ENCODE measurements at regions not wholly inside any gene's neighbourhood (a gene's known extent, or its start where the extent isn't known, plus 50 kb on each side); places are given as distances from the start of the nearest gene placed in this dataset.
"Not testable (repeated sequence)": the region's sequence is repeated elsewhere in the genome, so short reads cannot be mapped to it uniquely, and the experiment has no call there.

DNA sequence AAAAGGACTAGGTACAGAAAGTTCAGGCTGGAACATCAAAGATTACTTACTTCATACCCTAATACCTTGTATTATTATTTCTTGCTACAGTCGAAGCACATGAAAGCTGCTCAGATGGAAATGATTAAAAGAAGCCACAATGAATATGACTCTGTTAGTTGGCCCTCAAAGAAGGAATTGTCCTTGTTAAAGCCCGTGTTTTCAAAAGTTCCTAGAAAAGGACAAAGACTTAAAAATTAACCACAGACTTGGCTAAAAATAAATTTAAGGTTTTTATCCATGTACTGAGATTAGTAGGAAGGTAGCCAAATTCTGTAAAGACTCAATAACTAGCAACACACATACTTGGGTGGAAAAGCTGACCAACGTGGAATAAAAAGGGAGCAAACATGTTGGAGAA is 251.0 kb upstream of the RARB start:
- no peaks in the 10 kb centered on the region for H3K36me3 Mint-ChIP-seq (ENCODE audit: low read depth)
- no peak for DNase-seq
- no peak overlapping the region for H3K27ac Mint-ChIP-seq
- no peaks in the 10 kb centered on the region for H3K4me1 Mint-ChIP-seq (ENCODE audit: low read depth)
- TF ChIP-seq, protein P1, sequence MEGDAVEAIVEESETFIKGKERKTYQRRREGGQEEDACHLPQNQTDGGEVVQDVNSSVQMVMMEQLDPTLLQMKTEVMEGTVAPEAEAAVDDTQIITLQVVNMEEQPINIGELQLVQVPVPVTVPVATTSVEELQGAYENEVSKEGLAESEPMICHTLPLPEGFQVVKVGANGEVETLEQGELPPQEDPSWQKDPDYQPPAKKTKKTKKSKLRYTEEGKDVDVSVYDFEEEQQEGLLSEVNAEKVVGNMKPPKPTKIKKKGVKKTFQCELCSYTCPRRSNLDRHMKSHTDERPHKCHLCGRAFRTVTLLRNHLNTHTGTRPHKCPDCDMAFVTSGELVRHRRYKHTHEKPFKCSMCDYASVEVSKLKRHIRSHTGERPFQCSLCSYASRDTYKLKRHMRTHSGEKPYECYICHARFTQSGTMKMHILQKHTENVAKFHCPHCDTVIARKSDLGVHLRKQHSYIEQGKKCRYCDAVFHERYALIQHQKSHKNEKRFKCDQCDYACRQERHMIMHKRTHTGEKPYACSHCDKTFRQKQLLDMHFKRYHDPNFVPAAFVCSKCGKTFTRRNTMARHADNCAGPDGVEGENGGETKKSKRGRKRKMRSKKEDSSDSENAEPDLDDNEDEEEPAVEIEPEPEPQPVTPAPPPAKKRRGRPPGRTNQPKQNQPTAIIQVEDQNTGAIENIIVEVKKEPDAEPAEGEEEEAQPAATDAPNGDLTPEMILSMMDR (IDR thresholded peaks at IDR 0.05), result no peak
- H3K9me3 Mint-ChIP-seq, result peaks cover 21% of the 10 kb centered on the region
- H3K4me3 Mint-ChIP-seq, result no peak overlapping the region
- H3K27me3 Mint-ChIP-seq (ENCODE audit: insufficient read depth), result no peaks in the 10 kb centered on the region

DNA sequence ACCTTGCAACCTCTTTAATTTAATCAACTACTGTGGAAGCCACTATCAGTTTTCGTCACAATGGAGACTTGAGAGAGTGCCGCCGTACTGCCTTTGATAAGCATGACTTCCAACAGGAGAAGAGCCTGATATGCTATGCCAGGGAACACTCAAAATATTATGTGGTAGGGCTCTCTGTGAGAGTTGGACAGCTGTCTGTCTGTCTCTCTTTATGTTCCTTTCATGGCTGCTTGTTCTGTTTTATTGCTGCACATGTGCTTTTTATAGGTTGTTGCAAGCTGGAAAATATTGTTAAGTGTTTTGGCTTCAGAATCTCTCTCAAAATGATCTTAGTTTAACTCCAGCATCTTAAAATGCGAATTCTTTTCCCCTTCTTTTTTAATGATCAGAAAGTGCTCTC is 249.4 kb upstream of the RARB start:
- Mint-ChIP-seq H3K4me3 (no peak overlapping the region), H3K27ac (no peak overlapping the region), H3K27me3 (ENCODE audit: insufficient read depth) (no peaks in the 10 kb centered on the region), H3K4me1 (ENCODE audit: low read depth) (no peaks in the 10 kb centered on the region), H3K36me3 (ENCODE audit: low read depth) (no peaks in the 10 kb centered on the region), H3K9me3 (peaks cover 31% of the 10 kb centered on the region)
- no peak for DNase-seq
- TF ChIP-seq, protein P1 (IDR thresholded peaks at IDR 0.05), result no peak

DNA sequence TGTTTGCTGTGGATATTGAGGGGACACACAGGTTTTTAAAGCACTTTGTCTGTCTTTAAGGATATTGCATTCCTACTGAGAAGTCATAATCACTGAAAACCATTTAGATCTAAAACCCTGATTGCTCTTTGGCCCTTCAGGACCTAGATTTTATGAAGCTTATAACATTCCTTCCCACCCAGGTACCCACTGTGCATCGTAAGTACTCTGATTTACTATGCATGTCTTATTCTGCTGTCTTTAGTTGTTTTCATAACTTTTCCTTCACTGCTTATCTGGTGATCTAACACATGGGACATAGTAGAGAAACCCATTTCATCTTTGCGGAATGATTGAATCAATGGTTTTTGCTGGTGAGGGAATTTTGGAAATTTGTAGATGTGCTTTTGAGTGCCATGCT is 247.0 kb upstream of the RARB start:
- Mint-ChIP-seq H3K27me3 (ENCODE audit: insufficient read depth) (no peaks in the 10 kb centered on the region), H3K4me3 (no peak overlapping the region), H3K4me1 (ENCODE audit: low read depth) (no peaks in the 10 kb centered on the region), H3K36me3 (ENCODE audit: low read depth) (no peaks in the 10 kb centered on the region), H3K27ac (no peak overlapping the region), H3K9me3 (peaks cover 31% of the 10 kb centered on the region)
- no peak for DNase-seq
- TF ChIP-seq, protein P1 (IDR thresholded peaks at IDR 0.05), result no peak

DNA sequence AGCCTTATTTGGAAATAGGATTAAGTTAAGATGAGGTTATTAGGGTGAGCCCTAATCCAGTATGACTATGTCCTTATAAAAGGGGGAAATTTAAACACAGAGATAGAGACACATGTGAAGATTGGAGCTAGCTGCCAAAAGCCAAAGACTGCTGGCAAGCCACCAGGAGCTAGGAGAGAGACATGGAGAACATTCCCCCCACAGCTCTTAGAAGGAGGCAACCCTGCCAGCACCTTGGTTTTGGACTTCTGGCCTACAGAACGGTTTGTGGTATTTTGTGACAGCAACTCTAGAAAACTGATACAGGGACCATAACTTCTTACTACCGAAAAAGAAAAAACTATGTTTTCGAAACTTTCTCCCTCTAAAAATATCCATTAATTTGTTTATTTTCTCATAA is 245.3 kb upstream of the RARB start:
- Mint-ChIP-seq H3K27me3 (ENCODE audit: insufficient read depth) (no peaks in the 10 kb centered on the region), H3K36me3 (ENCODE audit: low read depth) (no peaks in the 10 kb centered on the region), H3K4me1 (ENCODE audit: low read depth) (no peaks in the 10 kb centered on the region), H3K9me3 (peaks cover 39% of the 10 kb centered on the region), H3K27ac (no peak overlapping the region), H3K4me3 (no peak overlapping the region)
- TF ChIP-seq, protein P1 (IDR thresholded peaks at IDR 0.05), result no peak
- no peak for DNase-seq

DNA sequence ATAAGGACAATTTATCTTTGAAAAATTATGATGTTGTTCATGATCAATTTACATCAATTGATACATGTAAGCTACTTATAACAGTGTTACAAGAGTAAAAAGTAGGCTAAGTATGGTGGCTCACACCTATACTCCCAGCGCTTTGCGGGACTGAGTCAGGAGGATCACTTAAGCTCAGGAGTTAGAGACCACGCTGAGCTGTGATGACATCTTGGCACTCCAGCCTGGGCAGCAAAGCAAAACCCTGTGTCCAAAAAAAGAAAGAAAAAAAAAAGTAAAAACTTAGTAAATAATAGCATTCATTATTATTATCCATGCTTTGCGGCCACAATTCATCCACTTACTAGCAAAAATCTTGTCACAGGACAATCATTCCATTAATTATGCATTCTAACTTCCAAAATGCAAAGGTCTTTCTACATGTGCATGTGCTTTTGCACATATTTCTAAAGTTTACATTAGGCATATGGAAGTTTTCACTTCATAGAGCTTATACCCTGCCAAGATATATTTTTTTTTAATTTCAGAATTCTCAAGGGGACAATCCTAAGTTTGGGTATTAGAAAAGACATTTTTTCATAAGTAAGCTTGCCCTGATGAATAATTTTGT is 243.3 kb upstream of the RARB start:
- H3K9me3 Mint-ChIP-seq, result peaks cover 34% of the 10 kb centered on the region
- H3K4me3 Mint-ChIP-seq, result no peak overlapping the region
- no peaks in the 10 kb centered on the region for H3K27me3 Mint-ChIP-seq (ENCODE audit: insufficient read depth)
- no peaks in the 10 kb centered on the region for H3K4me1 Mint-ChIP-seq (ENCODE audit: low read depth)
- TF ChIP-seq, protein P1 (IDR thresholded peaks at IDR 0.05), result no peak
- H3K27ac Mint-ChIP-seq, result no peak overlapping the region
- no peak for DNase-seq
- H3K36me3 Mint-ChIP-seq (ENCODE audit: low read depth), result no peaks in the 10 kb centered on the region

DNA sequence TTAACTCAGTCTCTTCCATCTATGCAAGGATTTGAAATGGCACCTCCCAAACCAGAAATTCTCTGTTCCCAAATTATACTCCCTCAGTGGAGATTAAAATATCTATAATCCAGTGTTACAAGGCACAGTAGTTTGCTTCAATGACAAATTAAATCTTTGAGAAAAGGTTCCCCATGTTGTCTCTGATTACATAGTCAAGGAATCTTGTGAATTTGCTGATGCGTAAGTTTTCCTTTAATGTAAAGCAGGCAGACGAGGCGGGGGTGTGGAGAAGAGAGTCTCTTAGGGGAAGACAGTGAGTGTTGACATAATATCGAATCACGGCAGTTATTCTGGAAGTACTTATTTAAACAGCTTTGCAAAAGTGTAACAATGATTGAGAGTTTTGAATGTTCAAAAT is 236.4 kb upstream of the RARB start:
- no peak overlapping the region for H3K27ac Mint-ChIP-seq
- H3K9me3 Mint-ChIP-seq, result peaks cover 12% of the 10 kb centered on the region; the same call in 1 of the 2 replicates
- H3K4me3 Mint-ChIP-seq, result no peak overlapping the region
- TF ChIP-seq, protein P1 (IDR thresholded peaks at IDR 0.05), result no peak
- H3K27me3 Mint-ChIP-seq (ENCODE audit: insufficient read depth), result no peaks in the 10 kb centered on the region; the same call in 1 of the 2 replicates
- H3K36me3 Mint-ChIP-seq (ENCODE audit: low read depth), result no peaks in the 10 kb centered on the region
- no peak for DNase-seq
- no peaks in the 10 kb centered on the region for H3K4me1 Mint-ChIP-seq (ENCODE audit: low read depth)

DNA sequence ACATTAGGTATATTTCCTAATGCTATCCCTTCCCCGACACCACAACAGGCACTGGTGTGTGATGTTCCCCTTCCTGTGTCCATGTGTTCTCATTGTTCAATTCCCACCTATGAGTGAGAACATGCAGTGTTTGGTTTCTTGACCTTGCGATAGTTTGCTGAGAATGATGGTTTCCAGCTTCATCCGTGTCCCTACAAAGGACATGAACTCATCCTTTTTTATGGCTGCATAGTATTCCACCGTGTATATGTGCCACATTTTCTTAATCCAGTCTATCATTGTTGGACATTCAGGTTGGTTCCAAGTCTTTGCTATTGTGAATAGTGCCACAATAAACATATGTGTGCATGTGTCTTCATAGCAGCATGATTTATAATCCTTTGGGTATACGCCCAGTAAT is 228.5 kb upstream of the RARB start:
- peaks cover 51% of the 10 kb centered on the region for H3K9me3 Mint-ChIP-seq
- not testable (repeated sequence) for DNase-seq; H3K4me3 Mint-ChIP-seq; H3K27ac Mint-ChIP-seq; H3K4me1 Mint-ChIP-seq (ENCODE audit: low read depth); H3K36me3 Mint-ChIP-seq (ENCODE audit: low read depth); H3K27me3 Mint-ChIP-seq (ENCODE audit: insufficient read depth)

All from HFFc6 (cell line).